AG20443 (cell line): ENCODE measurements at regions not wholly inside any gene's neighbourhood (a gene's known extent, or its start where the extent isn't known, plus 50 kb on each side); places are given as distances from the start of the nearest gene placed in this dataset.

Source experiments
- DNase-seq: peaks from one replicate; pipeline ENCODE4 v3.0.0; 2012; ENCODE audit warnings: low spot score, mixed read lengths

DNA sequence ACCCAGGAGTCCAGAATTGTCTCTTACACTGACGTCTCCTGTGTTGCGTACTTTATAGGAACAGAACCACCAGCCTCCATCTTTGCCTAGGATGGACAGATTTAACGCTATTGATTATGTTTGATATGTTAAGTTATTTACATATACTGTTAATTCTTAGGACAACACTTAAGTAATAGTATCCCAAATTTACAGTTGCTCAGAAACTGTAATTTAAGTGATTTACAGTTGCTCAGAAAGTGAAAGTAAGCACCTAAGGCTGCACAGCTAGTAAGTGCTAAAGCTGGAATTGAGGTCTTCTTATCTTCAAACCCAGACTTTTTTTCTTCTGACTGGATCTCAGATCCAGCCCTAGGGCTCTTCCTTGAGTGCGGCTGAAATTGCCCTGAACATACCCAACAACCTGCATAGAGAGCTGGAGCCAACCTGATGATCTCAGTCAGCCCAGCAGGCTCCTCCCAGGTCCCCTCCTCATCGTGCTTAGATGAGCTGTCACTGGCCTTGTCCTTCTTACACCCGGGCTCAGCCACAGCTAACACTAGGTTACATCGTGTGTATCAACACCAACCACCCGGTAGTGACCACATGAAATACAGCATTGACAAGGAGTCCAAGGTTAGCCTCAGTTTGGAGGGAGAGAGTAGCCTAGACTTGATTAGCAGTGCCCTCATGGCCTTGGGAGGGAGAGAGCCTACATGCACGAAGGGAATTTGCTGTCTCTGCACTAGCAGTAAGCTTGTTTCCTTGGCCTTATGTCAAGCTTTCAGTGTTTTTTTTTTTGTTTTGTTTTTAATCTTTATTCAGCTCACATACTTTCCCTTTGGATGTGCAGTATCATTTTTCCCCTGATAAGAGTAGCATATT lies 111.1 kb upstream of the ARHGAP5 start:
- no peak for DNase-seq

DNA sequence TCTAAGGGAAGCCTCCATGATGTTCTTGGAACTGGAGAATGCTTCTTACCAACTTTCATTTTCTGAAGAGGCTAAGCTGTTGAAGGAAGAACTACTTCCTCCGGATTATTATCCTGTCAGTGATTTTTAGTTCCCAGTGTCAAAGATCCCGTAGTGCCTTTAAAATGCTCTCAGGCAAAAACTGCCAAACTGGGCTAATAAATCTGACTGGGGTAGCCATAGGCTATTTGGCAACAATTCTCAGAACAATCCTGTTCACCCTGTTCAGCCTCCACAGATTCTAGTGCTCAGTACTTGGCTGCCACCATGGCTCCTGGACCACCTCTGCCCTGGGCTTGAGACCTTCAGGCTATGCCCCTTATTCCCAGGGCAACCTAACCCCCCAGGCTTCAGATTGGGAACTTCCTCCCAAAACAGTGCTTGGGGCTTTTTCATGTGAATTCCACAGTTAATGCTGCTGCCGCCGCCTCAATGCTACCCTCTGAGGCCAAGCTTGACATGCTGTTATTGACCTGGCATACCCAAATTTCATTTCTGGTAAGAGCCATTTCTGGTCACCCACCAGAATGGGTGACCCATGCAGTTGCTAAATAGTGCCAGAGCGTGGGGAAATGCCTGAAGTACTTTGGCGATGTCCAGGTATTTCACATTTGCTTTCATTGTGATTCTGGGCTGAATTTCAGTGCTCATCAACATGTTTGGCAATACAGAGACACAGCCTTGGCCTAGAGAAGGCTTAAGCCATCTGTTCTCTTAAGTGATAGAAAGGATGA lies 110.0 kb upstream of the ARHGAP5 start:
- no peak for DNase-seq

DNA sequence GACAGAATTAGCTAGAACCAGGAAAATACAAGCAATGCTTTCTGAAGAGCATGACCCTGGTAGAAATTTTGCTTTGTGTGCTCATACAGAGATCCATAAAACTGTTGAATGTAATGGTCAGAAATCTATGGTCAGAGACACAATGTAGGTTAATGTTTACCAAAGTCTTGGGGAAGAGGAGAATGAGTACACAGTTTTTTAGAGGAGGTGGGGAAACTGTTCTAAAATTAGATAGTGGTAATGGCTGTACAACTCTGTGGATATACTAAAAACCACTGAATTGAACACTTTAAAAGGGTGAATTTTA lies 109.5 kb upstream of the ARHGAP5 start:
- DNase-seq: no peak

DNA sequence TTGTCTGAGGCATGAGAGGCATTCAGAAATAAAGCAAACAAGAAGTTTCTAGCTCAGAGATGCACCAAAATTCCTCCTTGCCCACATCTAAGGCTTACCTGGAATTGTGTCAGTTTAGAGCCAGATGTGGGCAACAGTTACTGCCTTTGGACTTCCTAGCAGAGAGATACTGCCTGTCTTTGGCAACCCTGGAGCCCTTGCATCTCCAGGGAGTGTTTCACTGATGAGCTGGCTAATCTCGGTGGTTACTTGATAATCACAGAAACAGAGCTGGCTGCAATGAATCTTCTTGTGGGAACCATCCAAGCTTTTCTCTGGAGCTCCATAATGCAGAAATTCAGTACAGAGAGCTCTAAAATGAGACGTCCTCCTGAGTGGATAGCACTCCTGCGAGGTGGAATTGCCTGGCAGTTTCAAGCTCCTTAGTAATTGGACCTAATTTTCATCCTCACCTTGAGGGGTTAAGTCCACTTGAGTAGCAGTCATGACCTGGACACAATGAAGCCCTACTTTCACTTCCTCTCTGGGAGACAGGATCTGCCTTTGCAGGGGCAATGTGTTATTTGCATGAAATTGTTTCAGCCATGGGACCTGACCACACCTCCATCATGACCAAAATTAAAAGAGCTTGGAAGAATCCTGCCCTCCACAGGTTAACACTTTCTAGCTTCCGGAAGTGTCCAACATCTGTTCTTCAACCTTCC lies 108.8 kb upstream of the ARHGAP5 start:
- DNase-seq: peak; percentile 63

DNA sequence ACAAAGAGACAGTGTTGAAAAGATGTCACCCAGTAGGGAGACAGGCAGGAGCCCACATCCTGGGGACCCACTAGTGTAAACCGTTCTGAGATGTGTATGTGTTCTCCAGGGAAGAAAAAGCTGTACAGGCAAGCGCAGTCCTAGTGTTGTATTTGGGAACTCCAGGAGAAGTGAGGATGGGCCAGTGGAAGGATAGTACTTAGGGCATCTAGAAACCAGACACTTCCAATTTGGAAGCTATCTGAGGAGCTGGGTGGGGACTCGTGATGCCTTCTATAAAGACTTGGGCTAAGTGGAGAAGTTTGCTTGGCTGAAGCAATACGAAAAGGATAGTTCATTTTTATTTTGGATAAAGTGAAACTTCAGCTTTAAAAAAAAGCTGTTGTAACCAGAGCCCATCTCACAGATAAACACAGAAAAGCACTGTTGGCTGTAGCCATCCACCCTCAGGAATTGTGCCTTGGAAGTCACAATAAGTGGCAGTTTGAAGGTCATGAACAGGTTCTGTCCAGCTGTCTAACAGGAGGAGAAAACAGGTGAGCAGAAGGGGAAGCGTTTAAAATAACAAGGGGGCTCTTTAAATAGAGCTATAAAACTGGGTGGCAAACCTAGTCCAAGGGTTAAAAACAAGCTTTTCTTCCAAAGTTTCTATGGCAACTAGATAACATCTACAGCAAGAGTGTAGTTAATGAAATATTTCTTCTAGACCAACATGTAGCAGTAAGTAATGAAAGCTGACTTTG lies 108.0 kb upstream of the ARHGAP5 start:
- no peak for DNase-seq

DNA sequence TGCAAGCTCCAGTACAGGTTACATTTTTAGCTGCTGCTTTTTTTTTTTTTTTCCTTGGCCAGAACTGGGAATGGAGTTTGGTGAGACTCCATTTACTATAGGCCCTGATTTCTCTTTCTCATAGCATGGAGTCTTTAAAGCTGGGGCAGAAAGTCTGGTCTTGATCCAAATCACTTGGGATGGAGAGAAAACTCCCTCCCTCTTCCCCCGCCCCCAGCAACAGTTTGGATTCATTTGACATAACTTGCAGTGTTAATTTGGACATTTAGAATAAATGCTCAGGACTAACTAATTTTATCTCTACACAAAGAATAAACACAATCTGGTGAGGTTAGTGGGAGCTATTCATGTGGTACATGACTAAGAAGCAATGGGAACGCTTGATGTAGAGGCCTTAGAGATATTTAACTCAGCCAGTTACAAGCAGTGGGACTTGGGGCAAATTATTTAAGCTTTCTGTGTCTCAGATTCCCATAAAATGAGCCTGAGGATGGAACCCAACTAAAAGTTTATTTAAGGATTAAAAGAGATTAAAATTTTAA lies 107.3 kb upstream of the ARHGAP5 start:
- no peak for DNase-seq

DNA sequence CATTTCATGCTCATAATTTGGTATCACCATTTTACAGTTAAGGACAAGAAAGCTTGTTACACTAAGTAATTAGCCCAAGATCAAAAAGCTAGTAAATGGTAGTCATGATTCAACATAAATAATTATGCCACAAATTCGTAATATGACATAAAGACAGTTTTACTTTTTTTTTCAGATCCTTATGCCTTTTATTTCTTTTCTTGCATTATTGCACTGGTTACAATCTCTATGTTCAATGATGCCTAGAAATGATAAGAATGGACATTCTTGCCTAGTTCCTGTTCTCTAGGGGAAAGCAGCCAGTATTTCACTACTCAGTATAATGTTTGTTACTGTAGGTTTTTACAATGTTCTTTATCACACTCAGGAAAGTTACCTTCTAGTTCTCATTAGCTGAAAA lies 106.4 kb upstream of the ARHGAP5 start:
- DNase-seq: no peak

DNA sequence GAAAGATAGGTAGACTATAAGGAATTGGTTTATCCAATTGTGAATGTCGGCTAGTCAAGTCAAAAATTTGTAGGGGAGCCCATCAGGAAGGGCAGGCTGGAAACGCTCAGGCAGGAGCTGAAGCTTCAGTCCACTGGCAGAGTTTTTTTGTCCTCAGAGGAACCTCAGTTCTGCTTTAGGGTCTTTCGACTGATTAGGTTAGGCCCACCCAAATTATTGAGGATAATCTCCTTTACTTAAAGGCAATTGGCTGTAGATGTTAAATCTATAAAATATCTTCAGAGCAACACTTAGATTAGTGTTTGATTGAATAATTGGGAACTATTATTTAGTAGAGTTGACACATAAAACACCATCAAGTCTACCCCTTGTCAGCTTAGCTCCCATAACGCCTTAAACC lies 105.5 kb upstream of the ARHGAP5 start:
- DNase-seq: no peak

DNA sequence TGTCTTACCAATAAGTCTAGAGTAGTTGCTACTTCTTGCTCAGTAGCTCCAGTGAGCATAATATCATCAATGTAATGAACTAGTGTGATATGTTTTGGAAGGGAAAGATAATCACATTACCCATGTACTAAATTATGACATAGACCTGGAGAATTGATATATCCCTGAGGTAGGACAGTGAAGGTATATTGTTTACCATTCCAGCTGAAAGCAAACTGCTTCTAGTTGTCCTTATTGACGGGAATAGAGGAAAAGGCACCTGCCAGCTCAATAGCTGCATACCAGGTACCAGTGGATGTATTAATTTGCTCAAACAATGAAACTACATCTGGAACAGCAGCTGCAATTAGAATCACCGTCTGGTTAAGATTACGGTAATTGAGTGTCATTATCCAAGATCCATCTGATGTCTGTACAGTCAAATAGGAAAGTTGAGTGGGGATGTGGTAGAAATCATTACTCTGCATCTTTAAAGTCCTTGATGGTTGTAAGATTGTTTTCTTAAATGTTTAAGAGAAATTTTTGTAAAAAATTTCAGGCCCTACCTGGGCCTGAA lies 100.0 kb upstream of the ARHGAP5 start:
- no peak for DNase-seq

DNA sequence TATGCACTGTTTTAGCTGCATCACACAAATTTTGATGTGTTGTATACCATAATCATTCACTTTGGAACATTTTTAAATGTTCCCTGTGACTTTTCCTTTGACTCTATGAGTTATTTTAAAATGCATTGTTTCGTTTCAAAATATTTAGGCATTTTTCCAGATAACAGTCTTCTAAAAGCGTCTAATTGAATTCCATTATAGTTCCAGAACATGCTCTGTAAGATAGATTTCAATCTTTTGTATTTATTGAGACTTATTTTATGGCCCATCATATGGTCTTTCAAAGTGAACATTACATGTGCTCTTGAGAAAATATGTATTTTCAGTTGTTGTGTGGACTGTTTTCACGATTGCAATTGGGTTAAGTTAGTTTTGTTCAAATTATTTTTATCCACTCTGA lies 98.7 kb upstream of the ARHGAP5 start:
- no peak for DNase-seq

DNA sequence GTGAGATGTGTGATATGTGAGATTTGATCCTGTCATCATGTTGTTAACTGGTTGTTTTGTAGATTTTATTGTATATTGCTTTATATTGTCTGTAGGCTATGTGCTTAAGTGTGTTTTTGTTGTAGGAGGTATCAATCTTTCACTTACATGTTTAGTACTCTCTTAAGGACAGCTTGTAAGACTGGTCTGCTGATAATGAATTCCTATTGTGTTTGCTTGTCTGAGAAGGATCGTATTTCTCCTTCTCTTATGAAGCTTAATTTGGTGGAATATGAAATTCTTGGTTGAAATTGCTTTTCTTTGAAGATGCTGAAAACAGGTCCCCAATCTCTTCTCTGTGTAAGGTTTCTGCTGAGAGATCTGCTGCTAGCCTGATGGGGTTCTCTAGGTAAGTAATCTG lies 94.5 kb upstream of the ARHGAP5 start:
- no peak for DNase-seq

DNA sequence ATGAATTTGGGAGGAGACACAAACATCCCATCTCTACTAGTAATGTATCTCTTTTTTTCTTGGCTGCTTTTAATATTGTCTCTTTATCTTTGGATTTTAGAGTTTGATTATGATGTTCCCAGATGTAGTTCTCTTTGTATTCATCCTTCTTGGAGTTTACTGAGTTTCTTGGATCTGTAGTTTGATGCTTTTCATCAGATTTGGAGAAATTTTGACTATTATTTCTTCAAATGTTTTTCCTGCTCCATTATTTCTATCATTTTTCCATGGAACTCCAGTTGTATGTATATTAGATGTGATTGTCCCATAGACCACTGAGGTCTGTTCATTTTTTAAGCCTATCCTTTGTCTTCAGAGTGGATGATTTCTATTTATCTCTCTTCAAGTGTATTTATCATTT lies 90.7 kb upstream of the ARHGAP5 start:
- DNase-seq: no peak

- no peak for DNase-seq
These were observed 89.4 kb upstream of the ARHGAP5 start for GRCh38 chr14:31987721-31988120.

- no peak for DNase-seq
These were observed 88.9 kb upstream of the ARHGAP5 start for GRCh38 chr14:31988244-31988643.

DNA sequence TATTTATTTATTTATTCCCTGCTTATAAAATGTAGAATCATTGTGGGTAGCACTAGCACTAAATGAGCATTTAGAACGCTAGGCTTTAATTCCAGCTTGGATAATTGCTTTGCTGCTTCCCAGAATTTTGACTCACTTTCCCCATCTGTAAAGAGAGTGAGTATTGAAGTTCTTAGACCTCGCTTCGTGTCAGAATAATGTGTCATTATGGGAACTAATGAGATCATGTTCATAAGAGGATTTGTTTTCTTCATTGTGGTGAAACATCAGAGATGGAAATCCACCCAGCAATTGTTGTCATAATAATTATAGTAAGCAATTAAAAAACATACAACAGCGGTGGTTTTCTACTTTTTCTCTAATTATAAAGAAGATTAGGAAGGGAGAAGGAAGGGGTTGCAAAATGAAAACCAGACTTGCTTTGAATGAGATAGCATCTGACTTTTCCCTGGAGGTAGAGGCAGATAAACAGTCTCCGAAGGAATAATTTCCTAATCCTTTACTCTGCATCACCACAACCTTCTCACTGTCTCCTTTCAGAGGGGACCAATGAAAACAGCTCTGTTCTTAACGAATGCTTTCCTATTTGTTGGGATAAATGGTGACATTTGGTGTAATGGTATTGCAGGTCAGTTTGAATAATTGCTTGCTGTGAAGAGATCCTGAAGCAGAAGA lies 86.8 kb upstream of the ARHGAP5 start:
- no peak for DNase-seq

- DNase-seq: no peak
These were observed 86.1 kb upstream of the ARHGAP5 start for GRCh38 chr14:31990926-31991572.

DNA sequence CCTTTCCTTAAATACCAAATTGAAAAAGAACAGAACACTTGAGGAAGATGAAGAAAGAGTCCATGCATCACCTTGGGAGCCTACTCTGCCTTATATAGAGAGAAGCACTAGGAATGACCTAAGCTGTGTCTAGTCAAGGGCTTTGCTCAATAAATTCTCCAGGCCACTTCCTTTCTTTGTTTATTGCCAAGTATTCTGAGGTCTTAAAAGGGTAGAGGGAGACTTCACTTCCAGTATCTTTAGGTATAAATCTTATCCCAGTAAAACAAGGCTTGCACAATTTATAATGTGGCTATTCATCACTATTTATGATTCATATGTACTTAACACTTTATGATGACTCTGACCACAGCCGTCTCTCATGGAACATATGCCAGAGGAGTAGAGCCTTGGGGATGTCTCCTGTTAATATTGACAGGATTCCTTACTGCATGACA lies 85.1 kb upstream of the ARHGAP5 start:
- peak; percentile 61 for DNase-seq

DNA sequence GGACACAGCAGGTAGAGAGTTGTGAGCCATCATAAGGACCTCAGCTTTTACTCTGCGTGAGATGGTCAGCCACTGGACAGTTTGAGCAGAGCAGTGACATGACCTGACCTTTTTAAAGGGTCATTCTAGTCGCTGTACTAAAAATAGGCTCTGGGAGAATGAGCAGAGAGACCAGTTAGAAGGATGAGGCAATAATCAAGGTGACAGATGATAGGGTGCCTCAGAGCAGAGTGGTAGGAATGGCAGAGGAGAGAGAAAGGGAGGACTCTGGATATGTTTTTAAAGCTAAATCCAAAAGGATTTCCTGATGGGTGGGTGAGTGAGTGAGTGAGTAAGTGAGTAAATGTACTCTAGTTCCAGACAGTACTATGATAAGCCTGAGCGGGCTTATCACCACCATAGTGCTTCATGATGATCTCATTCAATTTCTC lies 83.6 kb upstream of the ARHGAP5 start:
- DNase-seq: no peak

GRCh38 chr14:31994391-31995033 lies 82.6 kb upstream of the ARHGAP5 start:
- no peak for DNase-seq

DNA sequence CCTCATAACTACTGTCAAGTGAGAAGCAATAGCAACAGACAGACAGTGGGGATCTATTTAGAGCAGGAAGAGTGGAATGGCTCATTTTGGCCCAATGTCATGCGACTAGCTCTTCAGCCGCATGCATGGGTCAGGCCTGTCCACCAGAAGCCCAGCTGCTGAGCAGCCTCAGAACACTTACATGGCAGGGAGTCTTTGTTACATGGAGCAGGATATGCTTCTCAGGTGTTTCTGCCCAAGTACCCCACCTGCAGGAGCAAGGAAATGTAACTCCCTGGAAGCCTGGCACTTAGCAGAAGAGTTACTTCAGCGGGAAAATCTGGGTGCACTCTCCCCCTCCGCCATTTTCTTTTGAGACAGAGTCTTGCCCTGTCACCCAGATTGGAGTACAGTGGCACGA lies 73.5 kb upstream of the ARHGAP5 start:
- no peak for DNase-seq
